GM23248 (cell line): ENCODE measurements at regions not wholly inside any gene's neighbourhood (a gene's known extent, or its start where the extent isn't known, plus 50 kb on each side); places are given as distances from the start of the nearest gene placed in this dataset.

Source experiments
- EZH2 ChIP-seq: fragments of 200-600 bp; sonication (generic); IDR thresholded peaks from 2 replicates; pipeline ENCODE4 v1.6.1; 2018; ENCODE audit warnings: antibody characterized with exemption, mild to moderate bottlenecking; ENCODE audit not compliant: insufficient read depth, poor library complexity, severe bottlenecking
- EZH2phosphoT487 ChIP-seq: fragments of 200-600 bp; sonication (generic); IDR thresholded peaks from 2 replicates; pipeline ENCODE4 v1.6.1; 2018; ENCODE audit warnings: antibody characterized with exemption, moderate library complexity, mild to moderate bottlenecking, low read depth; ENCODE audit not compliant: insufficient read depth

DNA sequence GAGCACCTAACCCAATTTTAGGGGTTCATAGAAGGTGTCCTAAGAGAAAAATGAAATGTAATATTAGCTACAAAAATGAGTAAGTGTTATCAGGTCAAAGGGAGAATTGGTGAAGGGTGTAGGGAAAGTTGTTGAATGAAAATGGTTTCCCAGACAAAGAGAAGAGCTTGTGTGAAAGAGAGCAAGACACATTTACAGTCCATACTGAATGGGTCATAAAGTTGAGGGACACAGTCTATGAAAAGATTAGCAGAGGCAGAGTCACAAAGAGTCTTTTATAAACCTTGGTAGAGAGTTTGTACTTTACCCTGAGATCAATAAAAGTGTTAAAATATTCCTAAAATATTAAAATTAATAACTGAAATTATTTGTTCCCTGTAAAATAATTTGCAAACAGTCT is 759.4 kb downstream of the DIAPH3 start:
- TF ChIP-seq EZH2 (no peak), EZH2phosphoT487 (no peak)
